IMR-90 (cell line): ENCODE measurements at regions not wholly inside any gene's neighbourhood (a gene's known extent, or its start where the extent isn't known, plus 50 kb on each side); places are given as distances from the start of the nearest gene placed in this dataset.

Experiments
- BHLHE40 ChIP-seq: fragments of 150-350 bp; IDR thresholded peaks from 2 replicates; pipeline ENCODE4 v1.6.1; 2016; ENCODE audit warnings: mild to moderate bottlenecking, low read depth, low read length
- CEBPB ChIP-seq: IDR thresholded peaks from 2 replicates; pipeline ENCODE4 v1.6.1; 2012; ENCODE audit warnings: low read depth, low read length, improper control_type of control experiment
- CHD1 ChIP-seq: IDR thresholded peaks from 2 replicates; pipeline ENCODE4 v1.6.1; 2012; ENCODE audit warnings: low read depth, low read length, improper control_type of control experiment
- MAFK ChIP-seq: IDR thresholded peaks from 2 replicates; pipeline ENCODE4 v1.6.1; 2012; ENCODE audit warnings: low read depth, low read length, improper control_type of control experiment
- MXI1 ChIP-seq: IDR thresholded peaks from 2 replicates; pipeline ENCODE4 v1.6.1; 2012; ENCODE audit warnings: low read depth, mild to moderate bottlenecking, low read length, moderate library complexity, borderline replicate concordance
- POLR2A ChIP-seq: IDR thresholded peaks from 2 replicates; pipeline ENCODE4 v1.6.1; 2012; ENCODE audit warnings: mild to moderate bottlenecking, low read depth, low read length
- RAD21 ChIP-seq: IDR thresholded peaks from 2 replicates; pipeline ENCODE4 v1.6.1; 2012; ENCODE audit warnings: low read length, improper control_type of control experiment
- RCOR1 ChIP-seq: IDR thresholded peaks from 2 replicates; pipeline ENCODE4 v1.6.1; 2012; ENCODE audit warnings: mild to moderate bottlenecking, low read length, improper control_type of control experiment; ENCODE audit not compliant: insufficient replicate concordance
- RFX5 ChIP-seq: IDR thresholded peaks from 2 replicates; pipeline ENCODE4 v1.8.0; 2012; ENCODE audit warnings: low read depth, mild to moderate bottlenecking, low read length, moderate library complexity
- TF ChIP-seq, protein P1 (sequence below): conservative IDR thresholded peaks from 2 replicates; pipeline ENCODE4 v1.5.1; 2012; ENCODE audit warnings: mild to moderate bottlenecking, low read depth, low read length, improper control_type of control experiment
- TF ChIP-seq, protein P2 (sequence below): fragments of 150-350 bp; IDR thresholded peaks from 2 replicates; pipeline ENCODE4 v1.6.1; 2017; ENCODE audit warnings: mild to moderate bottlenecking, antibody characterized with exemption, low read length, low read depth
- TF ChIP-seq, protein P3 (sequence below): fragments of 150-350 bp; IDR thresholded peaks from 2 replicates; pipeline ENCODE4 v1.6.1; 2016; ENCODE audit warnings: low read depth, mild to moderate bottlenecking, low read length, moderate library complexity, borderline replicate concordance

DNA sequence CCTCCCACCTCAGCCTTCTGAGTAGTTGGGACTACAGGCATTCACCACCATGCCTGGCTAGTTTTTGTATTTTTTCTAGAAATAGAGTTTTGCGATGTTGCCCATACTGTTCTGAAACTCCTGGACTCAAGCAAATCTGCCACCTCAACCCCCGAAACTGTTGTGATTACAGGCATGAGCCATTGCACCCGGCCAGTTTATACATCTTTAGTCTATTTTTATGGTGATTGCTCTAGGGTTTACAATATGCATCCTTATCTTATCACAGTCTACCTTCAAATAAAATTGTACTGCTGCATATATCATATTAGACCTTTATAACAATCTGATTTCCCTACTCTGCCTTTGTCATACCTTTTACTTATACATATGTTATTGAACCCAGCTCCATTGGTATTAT is 56.9 kb downstream of the SOWAHB start:
- TF ChIP-seq, protein P1, sequence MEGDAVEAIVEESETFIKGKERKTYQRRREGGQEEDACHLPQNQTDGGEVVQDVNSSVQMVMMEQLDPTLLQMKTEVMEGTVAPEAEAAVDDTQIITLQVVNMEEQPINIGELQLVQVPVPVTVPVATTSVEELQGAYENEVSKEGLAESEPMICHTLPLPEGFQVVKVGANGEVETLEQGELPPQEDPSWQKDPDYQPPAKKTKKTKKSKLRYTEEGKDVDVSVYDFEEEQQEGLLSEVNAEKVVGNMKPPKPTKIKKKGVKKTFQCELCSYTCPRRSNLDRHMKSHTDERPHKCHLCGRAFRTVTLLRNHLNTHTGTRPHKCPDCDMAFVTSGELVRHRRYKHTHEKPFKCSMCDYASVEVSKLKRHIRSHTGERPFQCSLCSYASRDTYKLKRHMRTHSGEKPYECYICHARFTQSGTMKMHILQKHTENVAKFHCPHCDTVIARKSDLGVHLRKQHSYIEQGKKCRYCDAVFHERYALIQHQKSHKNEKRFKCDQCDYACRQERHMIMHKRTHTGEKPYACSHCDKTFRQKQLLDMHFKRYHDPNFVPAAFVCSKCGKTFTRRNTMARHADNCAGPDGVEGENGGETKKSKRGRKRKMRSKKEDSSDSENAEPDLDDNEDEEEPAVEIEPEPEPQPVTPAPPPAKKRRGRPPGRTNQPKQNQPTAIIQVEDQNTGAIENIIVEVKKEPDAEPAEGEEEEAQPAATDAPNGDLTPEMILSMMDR, result no peak
- TF ChIP-seq, protein P2, sequence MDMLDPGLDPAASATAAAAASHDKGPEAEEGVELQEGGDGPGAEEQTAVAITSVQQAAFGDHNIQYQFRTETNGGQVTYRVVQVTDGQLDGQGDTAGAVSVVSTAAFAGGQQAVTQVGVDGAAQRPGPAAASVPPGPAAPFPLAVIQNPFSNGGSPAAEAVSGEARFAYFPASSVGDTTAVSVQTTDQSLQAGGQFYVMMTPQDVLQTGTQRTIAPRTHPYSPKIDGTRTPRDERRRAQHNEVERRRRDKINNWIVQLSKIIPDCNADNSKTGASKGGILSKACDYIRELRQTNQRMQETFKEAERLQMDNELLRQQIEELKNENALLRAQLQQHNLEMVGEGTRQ, result no peak
- TF ChIP-seq RFX5 (no peak), CHD1 (no peak), BHLHE40 (no peak), POLR2A (no peak), MAFK (no peak), MXI1 (no peak), CEBPB (no peak), RCOR1 (no peak), RAD21 (no peak)
- TF ChIP-seq, protein P3, sequence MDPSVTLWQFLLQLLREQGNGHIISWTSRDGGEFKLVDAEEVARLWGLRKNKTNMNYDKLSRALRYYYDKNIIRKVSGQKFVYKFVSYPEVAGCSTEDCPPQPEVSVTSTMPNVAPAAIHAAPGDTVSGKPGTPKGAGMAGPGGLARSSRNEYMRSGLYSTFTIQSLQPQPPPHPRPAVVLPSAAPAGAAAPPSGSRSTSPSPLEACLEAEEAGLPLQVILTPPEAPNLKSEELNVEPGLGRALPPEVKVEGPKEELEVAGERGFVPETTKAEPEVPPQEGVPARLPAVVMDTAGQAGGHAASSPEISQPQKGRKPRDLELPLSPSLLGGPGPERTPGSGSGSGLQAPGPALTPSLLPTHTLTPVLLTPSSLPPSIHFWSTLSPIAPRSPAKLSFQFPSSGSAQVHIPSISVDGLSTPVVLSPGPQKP, result no peak
